Upper lobe of right lung (tissue), 1 donor: ENCODE measurements at regions not wholly inside any gene's neighbourhood (a gene's known extent, or its start where the extent isn't known, plus 50 kb on each side); places are given as distances from the start of the nearest gene placed in this dataset.

Experiments
- ATAC-seq: fragments of 200-7000 bp; cut with Tn5 transposase; one replicate; pipeline ENCODE4 v1.9.1; 2020; ENCODE audit warnings: mild to moderate bottlenecking, moderate library complexity
- DNase-seq: peaks from one replicate; pipeline ENCODE4 v3.0.0-alpha.2; 2020
- H3K27ac ChIP-seq: fragments of 200-600 bp; one replicate; pipeline ENCODE4 v1.8.0; 2022
- H3K27me3 ChIP-seq: fragments of 200-600 bp; one replicate; pipeline ENCODE4 v1.8.0; 2022; ENCODE audit warnings: mild to moderate bottlenecking
- H3K36me3 ChIP-seq: fragments of 200-600 bp; one replicate; pipeline ENCODE4 v1.8.0; 2022
- H3K4me1 ChIP-seq: fragments of 200-600 bp; one replicate; pipeline ENCODE4 v1.8.0; 2022
- H3K4me3 ChIP-seq: fragments of 200-600 bp; one replicate; pipeline ENCODE4 v1.8.0; 2022; ENCODE audit warnings: mild to moderate bottlenecking
- H3K9me3 ChIP-seq: fragments of 200-600 bp; one replicate; pipeline ENCODE4 v1.8.0; 2022
- CTCF ChIP-seq: fragments of 200-600 bp; IDR thresholded peaks from one replicate; pipeline ENCODE4 v1.8.0; 2022; ENCODE audit warnings: antibody characterized with exemption
- intact Hi-C: fragments of 100-400 bp; cut with DNase I; formaldehyde crosslinking; loops from one replicate; pipeline ENCODE4 v1.11.0; 2022
- donor health status: DM: no; HTN: yes; CAD: no; lungs with severe emphysema.

GRCh38 chr10:131729361-131729760 is 171.4 kb upstream of the PPP2R2D start:
- no peaks in the 10 kb centered on the region for H3K9me3 ChIP-seq
- DNase-seq, result peak; percentile 51
- TF ChIP-seq CTCF, result no peak

GRCh38 chr10:131729938-131730660 is 170.7 kb upstream of the PPP2R2D start:
- no peaks in the 10 kb centered on the region for H3K36me3 ChIP-seq
- no peaks in the 10 kb centered on the region for H3K9me3 ChIP-seq
- no peak for ATAC-seq
- H3K27ac ChIP-seq, result no peak overlapping the region
- TF ChIP-seq CTCF, result no peak
- no peaks in the 10 kb centered on the region for H3K27me3 ChIP-seq
- H3K4me1 ChIP-seq, result peaks cover 6% of the 10 kb centered on the region
- intact Hi-C loops, result no loop called here
- no peak overlapping the region for H3K4me3 ChIP-seq
- peak; percentile 25 for DNase-seq

More at GRCh38 chr10:131729361-131729760, 171.4 kb upstream of the PPP2R2D start:
- H3K4me1 ChIP-seq, result peaks cover 6% of the 10 kb centered on the region
- intact Hi-C loops, result no loop called here
- no peaks in the 10 kb centered on the region for H3K36me3 ChIP-seq
- H3K4me3 ChIP-seq, result no peak overlapping the region
- no peak overlapping the region for H3K27ac ChIP-seq
- no peak for ATAC-seq
- H3K27me3 ChIP-seq, result no peaks in the 10 kb centered on the region

GRCh38 chr10:131730771-131731497 is 169.9 kb upstream of the PPP2R2D start:
- intact Hi-C loops, result no loop called here
- no peak for TF ChIP-seq CTCF
- no peak overlapping the region for H3K4me3 ChIP-seq
- H3K27me3 ChIP-seq, result no peaks in the 10 kb centered on the region
- ATAC-seq, result no peak
- peak; percentile 54 for DNase-seq
- H3K36me3 ChIP-seq, result no peaks in the 10 kb centered on the region
- peaks cover 2% of the 10 kb centered on the region for H3K4me1 ChIP-seq
- no peaks in the 10 kb centered on the region for H3K9me3 ChIP-seq
- no peak overlapping the region for H3K27ac ChIP-seq

GRCh38 chr10:131731780-131732630 is 168.8 kb upstream of the PPP2R2D start:
- Histone ChIP-seq H3K4me3 (no peak overlapping the region), H3K27me3 (peaks cover 4% of the 10 kb centered on the region), H3K9me3 (no peaks in the 10 kb centered on the region), H3K4me1 (no peaks in the 10 kb centered on the region), H3K27ac (no peak overlapping the region), H3K36me3 (no peaks in the 10 kb centered on the region)
- intact Hi-C loops, result no loop called here
- no peak for TF ChIP-seq CTCF
- DNase-seq (peak; percentile 20), ATAC-seq (no peak)

GRCh38 chr10:131732631-131733127 is 168.1 kb upstream of the PPP2R2D start:
- TF ChIP-seq CTCF, result no peak
- intact Hi-C loops, result no loop called here
- no peak for DNase-seq
- Histone ChIP-seq H3K27me3 (peaks cover 4% of the 10 kb centered on the region), H3K4me3 (no peak overlapping the region), H3K36me3 (no peaks in the 10 kb centered on the region), H3K9me3 (no peaks in the 10 kb centered on the region), H3K27ac (no peak overlapping the region), H3K4me1 (no peaks in the 10 kb centered on the region)
- ATAC-seq, result no peak
